Colonic mucosa (tissue), 4 donors: ENCODE measurements at regions not wholly inside any gene's neighbourhood (a gene's known extent, or its start where the extent isn't known, plus 50 kb on each side); places are given as distances from the start of the nearest gene placed in this dataset.

ENCODE experiments used
- DNase-seq: peaks from one replicate; pipeline ENCODE4 v3.0.0-alpha.2; 2020
- H3K27ac ChIP-seq: fragments of 200-600 bp; one replicate; pipeline ENCODE4 v1.8.0; 2021
- H3K27me3 ChIP-seq: fragments of 200-600 bp; one replicate; pipeline ENCODE4 v1.8.0; 2021
- H3K36me3 ChIP-seq: fragments of 200-600 bp; one replicate; pipeline ENCODE4 v1.8.0; 2021
- H3K4me1 ChIP-seq: fragments of 200-600 bp; one replicate; pipeline ENCODE4 v1.8.0; 2021; ENCODE audit warnings: mild to moderate bottlenecking
- H3K4me3 ChIP-seq: fragments of 200-600 bp; one replicate; pipeline ENCODE4 v1.8.0; 2021
- H3K9ac ChIP-seq, 2 donors: one replicate each; pipeline ENCODE4 v1.7.0; 2013; ENCODE audit warnings: control low read depth in 2 of 2, low read depth in 2 of 2, low read length in 2 of 2
- H3K9me3 ChIP-seq: fragments of 200-600 bp; one replicate; pipeline ENCODE4 v1.8.0; 2021
- CTCF ChIP-seq: fragments of 200-600 bp; IDR thresholded peaks from one replicate; pipeline ENCODE4 v1.8.0; 2022; ENCODE audit warnings: antibody characterized with exemption, mild to moderate bottlenecking
- intact Hi-C: fragments of 100-400 bp; cut with DNase I; formaldehyde crosslinking; loops from one replicate; pipeline ENCODE4 v1.14.1; 2022
- donor health status: healthy.
- donor health status: DM: no; HTN: no; CAD: no.
- donor health status: DM: no; HTN: no; CAD: no.

GRCh38 chr4:53920116-53920515 lies 144.3 kb downstream of the CHIC2 start:
- no peaks in the 10 kb centered on the region for H3K4me1 ChIP-seq
- no peak for TF ChIP-seq CTCF
- no peaks in the 10 kb centered on the region for H3K27me3 ChIP-seq
- no peak overlapping the region for H3K27ac ChIP-seq
- H3K9me3 ChIP-seq: no peaks in the 10 kb centered on the region
- no peaks in the 10 kb centered on the region for H3K36me3 ChIP-seq
- DNase-seq: no peak
- H3K9ac ChIP-seq: no peak overlapping the region
- intact Hi-C loops: loop anchor here (10.0 kb wide), 1 partner anchor 725 kb away; no protein-coding TSS in a partner anchor
- H3K4me3 ChIP-seq: no peak overlapping the region

- H3K27ac ChIP-seq: no peak overlapping the region
- H3K27me3 ChIP-seq: no peaks in the 10 kb centered on the region
- TF ChIP-seq CTCF: no peak
- H3K4me3 ChIP-seq: no peak overlapping the region
- H3K9me3 ChIP-seq: no peaks in the 10 kb centered on the region
- H3K36me3 ChIP-seq: no peaks in the 10 kb centered on the region
- no peak for DNase-seq
- intact Hi-C loops: no loop called here
- no peak overlapping the region for H3K9ac ChIP-seq
- no peaks in the 10 kb centered on the region for H3K4me1 ChIP-seq
Measured at GRCh38 chr4:53919535-53919934, 144.9 kb downstream of the CHIC2 start.

- Histone ChIP-seq H3K4me3 (no peak overlapping the region), H3K36me3 (no peaks in the 10 kb centered on the region), H3K27me3 (no peaks in the 10 kb centered on the region), H3K9ac (no peak overlapping the region), H3K9me3 (no peaks in the 10 kb centered on the region), H3K4me1 (no peaks in the 10 kb centered on the region), H3K27ac (no peak overlapping the region)
- no peak for TF ChIP-seq CTCF
- DNase-seq: no peak
- intact Hi-C loops: no loop called here
Measured at GRCh38 chr4:53917729-53918128, 146.7 kb downstream of the CHIC2 start.

- Histone ChIP-seq H3K9ac (no peak overlapping the region), H3K4me3 (no peak overlapping the region), H3K4me1 (no peaks in the 10 kb centered on the region), H3K9me3 (no peaks in the 10 kb centered on the region), H3K36me3 (no peaks in the 10 kb centered on the region), H3K27me3 (no peaks in the 10 kb centered on the region), H3K27ac (no peak overlapping the region)
- DNase-seq: no peak
- intact Hi-C loops: no loop called here
- TF ChIP-seq CTCF: no peak
Measured at GRCh38 chr4:53916431-53916889, 147.9 kb downstream of the CHIC2 start.

- Histone ChIP-seq H3K9me3 (no peaks in the 10 kb centered on the region), H3K9ac (no peak overlapping the region), H3K4me3 (no peak overlapping the region), H3K27me3 (no peaks in the 10 kb centered on the region), H3K36me3 (no peaks in the 10 kb centered on the region), H3K27ac (no peak overlapping the region), H3K4me1 (no peaks in the 10 kb centered on the region)
- intact Hi-C loops: loop anchor here (5.0 kb wide), 1 partner anchor 303 kb away; no protein-coding TSS in a partner anchor
- TF ChIP-seq CTCF: no peak
- no peak for DNase-seq
Measured at GRCh38 chr4:53914313-53915016, 149.9 kb downstream of the CHIC2 start.
